SK-N-SH (cell line): ENCODE measurements at regions not wholly inside any gene's neighbourhood (a gene's known extent, or its start where the extent isn't known, plus 50 kb on each side); places are given as distances from the start of the nearest gene placed in this dataset.

Experiments used
- CTCF ChIP-seq: fragments of 200-600 bp; sonication (generic); IDR thresholded peaks from 2 replicates; pipeline ENCODE4 v1.6.1; 2017; ENCODE audit warnings: antibody characterized with exemption, mild to moderate bottlenecking, moderate library complexity
- JUND ChIP-seq: IDR thresholded peaks from 2 replicates; pipeline ENCODE4 v1.4.0; 2012
- RAD21 ChIP-seq: IDR thresholded peaks from 2 replicates; pipeline ENCODE4 v1.6.1; 2012; ENCODE audit warnings: mild to moderate bottlenecking, low read length

GRCh38 chr1:5722635-5723164, 269.5 kb downstream of the NPHP4 start:
- TF ChIP-seq CTCF (no peak), RAD21 (no peak), JUND (no peak)
